AG08396 (cell line): ENCODE measurements at regions not wholly inside any gene's neighbourhood (a gene's known extent, or its start where the extent isn't known, plus 50 kb on each side); places are given as distances from the start of the nearest gene placed in this dataset.
"Not testable (repeated sequence)": the region's sequence is repeated elsewhere in the genome, so short reads cannot be mapped to it uniquely, and the experiment has no call there.

Experiments
- DNase-seq: peaks from one replicate; pipeline ENCODE4 v3.0.0; 2012; ENCODE audit warnings: low spot score, mixed read lengths

GRCh38 chr10:125266966-125267365 lies 106.6 kb upstream of the CTBP2 start:
- no peak for DNase-seq

GRCh38 chr10:125266541-125266940 lies 106.2 kb upstream of the CTBP2 start:
- no peak for DNase-seq

GRCh38 chr10:125265579-125265955 lies 105.2 kb upstream of the CTBP2 start:
- no peak for DNase-seq

DNA sequence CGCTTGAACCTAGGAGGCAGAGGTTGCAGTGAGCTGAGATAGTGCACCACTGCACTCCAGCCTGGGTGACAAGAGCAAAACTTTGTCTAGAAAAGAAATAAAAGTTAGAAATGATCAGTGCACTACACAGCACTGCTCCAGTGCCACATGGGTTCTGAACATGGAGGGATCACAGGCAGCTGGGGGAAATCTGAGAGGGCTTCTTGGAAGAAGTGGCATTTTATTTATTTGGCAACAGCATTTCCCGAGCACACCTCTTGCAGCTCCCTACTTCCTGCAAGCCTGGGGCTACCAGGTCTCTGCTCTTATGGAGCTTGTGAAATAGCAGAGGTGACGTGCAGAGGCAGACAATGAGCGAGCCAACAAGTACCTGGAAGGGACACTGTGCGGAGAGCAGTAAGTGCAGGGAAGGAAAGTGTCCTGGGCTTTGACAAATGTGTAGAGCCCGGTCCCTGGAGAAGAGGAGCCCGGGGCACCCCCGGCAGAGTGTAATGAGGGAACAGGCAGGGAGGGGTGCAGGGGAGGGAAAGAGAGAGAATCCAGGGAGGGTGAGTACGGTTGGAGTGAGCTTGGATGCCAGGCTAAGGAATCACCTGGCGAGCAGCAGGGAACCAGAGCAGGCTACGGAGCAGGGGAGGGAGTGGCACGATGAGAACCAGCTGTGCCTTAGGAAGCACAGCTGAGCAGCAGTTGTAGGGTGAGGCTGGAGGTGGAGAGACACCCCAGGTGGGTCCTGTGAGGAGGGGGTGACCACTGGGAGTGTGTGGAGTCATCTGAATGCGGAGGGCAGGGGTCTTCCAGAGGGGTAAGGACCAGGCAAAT lies 104.6 kb upstream of the CTBP2 start:
- no peak for DNase-seq

DNA sequence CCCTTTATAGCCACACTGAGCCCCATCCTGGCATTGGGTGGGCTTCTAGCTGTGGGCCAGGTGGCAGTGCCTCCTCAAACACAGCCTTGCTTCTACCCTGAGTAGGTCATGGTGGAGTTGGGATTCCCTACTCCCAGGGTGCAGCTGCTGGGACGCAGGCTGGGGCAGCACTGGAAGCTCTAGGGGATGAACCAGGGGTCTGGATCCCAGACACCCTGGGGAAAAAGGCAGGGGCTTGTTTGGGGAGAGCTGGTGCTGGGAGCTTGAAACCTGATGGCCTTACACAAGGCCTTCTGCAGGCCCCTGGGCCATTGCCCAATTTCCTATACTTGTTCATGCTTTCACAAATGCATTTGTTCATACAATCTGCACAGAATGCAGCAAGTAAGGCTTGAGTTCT lies 103.7 kb upstream of the CTBP2 start:
- no peak for DNase-seq

- peak; percentile 26 for DNase-seq
Observed at GRCh38 chr10:125263551-125263950, 103.2 kb upstream of the CTBP2 start.

GRCh38 chr10:125262920-125263319 lies 102.6 kb upstream of the CTBP2 start:
- no peak for DNase-seq

GRCh38 chr10:125262409-125262808 lies 102.0 kb upstream of the CTBP2 start:
- DNase-seq, result no peak

- no peak for DNase-seq
Observed at GRCh38 chr10:125261491-125262186, 101.3 kb upstream of the CTBP2 start.

- no peak for DNase-seq
Observed at GRCh38 chr10:125260260-125260659, 99.9 kb upstream of the CTBP2 start.

DNA sequence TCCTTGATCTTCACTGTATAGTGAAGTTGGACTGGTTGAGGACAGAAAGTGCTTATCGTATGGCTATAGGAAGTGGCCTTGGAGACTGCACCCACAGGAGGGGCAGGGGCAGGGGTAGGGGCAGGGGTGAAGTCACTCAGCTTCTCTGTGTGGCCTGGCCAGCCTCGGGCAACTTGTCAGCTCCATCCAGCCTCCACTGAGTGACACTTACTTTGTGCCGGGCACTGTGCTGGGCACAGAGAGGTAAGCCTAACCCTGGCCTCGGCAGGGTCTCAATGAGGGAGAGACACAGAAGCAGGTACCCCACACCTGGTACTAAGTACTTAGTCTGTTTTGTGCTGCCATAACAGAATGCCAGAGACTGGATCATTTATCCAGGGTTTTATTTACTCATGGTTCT lies 99.3 kb upstream of the CTBP2 start:
- DNase-seq, result no peak

GRCh38 chr10:125258676-125259075 lies 98.3 kb upstream of the CTBP2 start:
- DNase-seq, result no peak

DNA sequence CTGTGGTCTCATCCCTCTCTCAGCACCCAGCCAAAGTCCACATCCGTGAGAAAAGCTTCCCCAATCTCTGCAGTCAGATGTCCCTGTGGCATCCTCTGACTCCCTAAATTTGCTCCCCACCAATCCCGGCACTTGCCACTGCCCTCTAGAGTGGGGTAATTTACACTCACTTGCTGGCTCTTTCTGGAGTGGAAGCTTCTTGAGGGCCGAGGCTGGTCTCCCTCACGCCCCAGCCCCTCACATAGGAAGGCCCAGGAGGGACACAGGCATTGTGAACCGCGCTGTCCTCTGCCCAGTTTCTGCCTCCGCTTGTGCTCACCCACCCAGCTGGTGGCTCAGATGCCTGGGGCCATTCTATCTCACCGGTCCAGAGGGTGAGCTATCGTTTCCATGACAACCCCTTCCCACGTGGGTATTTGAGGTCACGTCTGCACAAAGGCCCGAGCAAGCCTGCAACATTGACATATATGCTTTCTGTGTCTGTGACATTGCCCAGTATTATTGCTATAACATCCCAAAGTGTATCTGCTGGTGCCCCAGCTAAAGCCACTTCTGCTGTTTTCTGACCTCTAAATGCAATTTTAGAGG lies 97.3 kb upstream of the CTBP2 start:
- no peak for DNase-seq

GRCh38 chr10:125256026-125256425 lies 95.7 kb upstream of the CTBP2 start:
- no peak for DNase-seq

DNA sequence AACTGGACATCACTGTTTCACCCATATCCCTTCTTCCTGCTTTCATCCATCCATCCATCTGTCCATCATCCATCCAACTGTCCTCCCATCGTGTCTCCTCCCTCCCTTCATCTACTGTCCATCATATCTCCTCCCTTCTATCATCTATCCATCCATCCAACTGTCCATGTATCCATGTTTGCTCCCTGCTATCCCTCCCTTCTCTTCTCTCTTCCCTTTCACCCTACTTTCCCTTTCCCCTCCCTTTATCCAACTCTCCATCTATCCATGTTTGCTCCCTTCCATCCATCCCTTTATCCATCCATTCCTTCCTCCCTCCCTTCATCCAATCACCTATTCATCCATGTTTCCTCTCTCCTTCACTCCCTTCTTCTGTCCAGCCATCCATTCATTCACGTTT lies 92.6 kb upstream of the CTBP2 start:
- no peak for DNase-seq

- not testable (repeated sequence) for DNase-seq
Observed at GRCh38 chr10:125250834-125251233, 90.5 kb upstream of the CTBP2 start.

DNA sequence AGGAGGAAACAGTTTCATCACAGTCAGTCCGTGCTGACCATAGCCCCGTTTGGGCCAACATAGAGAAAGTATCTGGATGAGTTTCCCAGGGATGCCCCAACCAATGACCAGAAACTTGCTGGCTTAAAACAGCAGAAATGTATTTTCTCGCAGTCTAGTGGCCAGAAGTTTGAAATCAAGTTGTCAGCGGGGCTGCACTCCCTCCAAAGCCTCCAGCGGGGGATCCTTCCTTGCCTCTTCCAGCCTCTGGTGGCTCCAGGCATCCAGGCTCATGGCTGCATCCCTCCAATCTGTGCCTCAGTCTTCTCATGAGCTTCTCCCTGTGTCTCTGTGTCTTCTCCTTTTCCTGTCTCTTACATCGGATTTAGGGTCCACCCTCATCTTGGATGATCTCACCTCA lies 89.6 kb upstream of the CTBP2 start:
- DNase-seq, result no peak

DNA sequence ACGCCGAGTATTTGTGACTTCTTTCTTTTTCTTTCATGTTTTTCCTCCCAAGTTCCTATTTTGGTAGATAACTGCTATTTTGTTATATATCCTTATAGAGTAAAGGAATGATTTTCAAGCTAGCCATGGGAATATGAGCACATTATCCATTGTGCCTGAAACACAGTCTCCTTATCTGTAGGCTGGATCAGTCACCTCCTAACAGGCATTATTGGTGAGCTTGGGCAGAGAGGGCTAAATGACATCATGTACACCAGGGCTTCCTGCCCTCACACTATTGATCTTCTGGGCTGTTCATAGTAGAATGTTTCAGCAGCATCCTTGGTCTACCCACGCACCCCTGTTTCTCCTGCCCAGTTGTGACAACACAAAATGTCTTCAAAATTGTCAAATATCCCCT lies 88.1 kb upstream of the CTBP2 start:
- DNase-seq, result no peak

DNA sequence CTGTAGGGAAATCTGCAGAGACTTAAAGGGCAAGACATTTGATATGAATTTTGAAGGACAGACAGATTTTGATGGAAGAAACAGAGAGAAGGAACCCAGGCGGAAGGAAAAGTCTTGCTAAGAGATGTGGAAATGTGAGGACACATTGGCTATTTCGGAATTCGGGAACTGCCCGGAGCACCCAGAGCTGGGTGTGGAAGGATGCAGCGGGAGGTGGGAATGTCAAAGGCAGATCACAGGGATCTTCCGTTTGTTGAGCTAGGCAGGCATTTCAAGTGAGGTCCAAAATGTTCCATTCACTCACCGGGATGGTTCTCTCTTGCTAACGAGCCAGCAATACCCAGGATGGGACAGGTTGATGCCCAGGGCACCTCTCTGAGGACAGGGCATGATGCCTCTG lies 87.2 kb upstream of the CTBP2 start:
- DNase-seq, result no peak

- DNase-seq, result no peak
Observed at GRCh38 chr10:125243532-125244253, 83.3 kb upstream of the CTBP2 start.

- no peak for DNase-seq
Observed at GRCh38 chr10:125238682-125239081, 78.3 kb upstream of the CTBP2 start.

DNA sequence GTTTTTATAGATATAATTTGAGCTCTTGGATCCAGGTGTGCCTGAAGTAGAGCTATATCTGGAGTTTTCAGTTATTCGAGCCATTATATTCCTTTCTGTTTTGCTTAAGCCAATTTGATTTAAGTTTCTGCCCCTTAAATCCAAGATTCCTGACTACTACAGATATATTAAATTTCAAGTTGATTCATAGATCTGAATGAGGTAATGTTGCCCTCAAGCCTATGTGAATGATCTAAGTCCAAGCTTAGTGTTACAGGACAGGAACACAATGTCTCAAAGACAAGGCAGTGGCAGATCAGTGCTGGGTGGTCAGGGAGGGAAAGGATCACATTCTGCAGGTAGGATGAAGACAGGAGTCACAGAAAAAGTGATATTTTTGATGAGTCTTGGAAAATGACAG lies 75.7 kb upstream of the CTBP2 start:
- DNase-seq, result no peak
